Left colon (tissue), 2 donors: ENCODE measurements at regions not wholly inside any gene's neighbourhood (a gene's known extent, or its start where the extent isn't known, plus 50 kb on each side); places are given as distances from the start of the nearest gene placed in this dataset.

Experiments used
- ATAC-seq: fragments of 200-7000 bp; cut with Tn5 transposase; one replicate; pipeline ENCODE4 v1.9.1; 2020; ENCODE audit warnings: mild to moderate bottlenecking, moderate library complexity
- DNase-seq, 2 donors: peaks; one replicate each; pipeline ENCODE4 v3.0.0-alpha.2; 2020
- intact Hi-C, 2 donors: fragments of 100-400 bp; cut with DNase I in 1 of 2; cut with micrococcal nuclease in 1 of 2; formaldehyde crosslinking; loops; one replicate each; pipeline versions ENCODE4 v1.11.2 to v1.14.0; 2022; cut with DNase I, micrococcal nuclease
- donor health status: DM: no; HTN: no; CAD: no.
- donor health status: DM: yes; HTN: yes; CAD: no.

DNA sequence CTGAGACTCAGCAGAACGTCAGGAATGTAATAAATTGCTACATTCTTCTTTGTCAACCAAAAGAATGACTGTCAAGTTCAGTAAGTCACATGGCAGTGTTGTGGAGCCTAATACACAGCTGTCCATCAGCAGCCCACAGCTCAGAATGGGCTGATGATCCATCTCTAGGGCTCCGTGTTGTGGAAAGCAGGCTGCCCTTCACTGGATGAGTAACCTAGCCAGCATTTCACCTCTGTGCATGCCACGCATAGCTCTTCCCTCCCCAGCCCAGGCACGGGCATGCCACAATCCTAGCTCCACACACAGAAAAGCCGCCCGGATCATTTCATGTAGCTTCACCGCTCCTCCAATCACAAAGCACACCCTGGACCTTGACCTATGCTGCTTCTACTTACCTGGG, 878.0 kb upstream of the TMEM132C start:
- intact Hi-C loops, result no loop called here
- no peak for ATAC-seq
- no peak for DNase-seq

DNA sequence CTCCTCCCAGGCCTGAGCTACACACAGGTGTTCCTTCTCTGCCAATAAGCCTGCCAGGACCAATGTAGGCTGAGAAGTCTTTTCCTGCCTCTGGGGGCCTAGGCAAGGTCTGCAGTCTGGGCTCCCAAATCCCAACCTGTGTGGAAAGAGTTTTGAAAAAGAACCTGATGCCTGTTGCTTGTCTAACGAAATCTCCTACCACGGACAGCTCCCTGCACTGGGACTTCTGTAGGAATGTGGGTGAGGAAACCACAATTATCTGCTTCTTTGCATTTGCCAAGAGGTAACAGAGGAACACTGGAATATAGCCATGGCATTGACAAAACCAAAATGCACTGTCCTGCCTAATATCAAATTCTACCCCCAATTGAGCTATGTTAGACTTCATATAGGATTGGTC, 877.0 kb upstream of the TMEM132C start:
- intact Hi-C loops, result no loop called here
- DNase-seq (no peak), ATAC-seq (no peak)

DNA sequence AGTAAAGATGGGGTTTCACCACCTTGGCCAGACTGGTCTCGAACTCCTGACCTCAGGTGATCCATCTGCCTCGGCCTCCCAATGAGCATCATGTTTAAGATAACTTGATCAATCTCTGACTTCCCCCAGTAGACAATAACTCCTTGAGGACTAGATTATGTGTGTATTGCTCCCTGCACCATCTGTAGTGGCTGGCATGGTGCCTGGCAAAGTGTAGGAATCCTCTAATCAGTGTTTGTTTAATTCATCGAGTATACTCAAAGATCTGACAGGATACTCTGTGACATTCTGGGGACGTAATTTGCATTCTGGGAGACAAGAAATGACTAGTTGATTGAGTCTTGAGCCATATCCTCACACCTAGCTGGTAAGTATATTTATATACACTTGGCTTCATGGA, 873.5 kb upstream of the TMEM132C start:
- DNase-seq (no peak), ATAC-seq (no peak)
- intact Hi-C loops, result no loop called here

DNA sequence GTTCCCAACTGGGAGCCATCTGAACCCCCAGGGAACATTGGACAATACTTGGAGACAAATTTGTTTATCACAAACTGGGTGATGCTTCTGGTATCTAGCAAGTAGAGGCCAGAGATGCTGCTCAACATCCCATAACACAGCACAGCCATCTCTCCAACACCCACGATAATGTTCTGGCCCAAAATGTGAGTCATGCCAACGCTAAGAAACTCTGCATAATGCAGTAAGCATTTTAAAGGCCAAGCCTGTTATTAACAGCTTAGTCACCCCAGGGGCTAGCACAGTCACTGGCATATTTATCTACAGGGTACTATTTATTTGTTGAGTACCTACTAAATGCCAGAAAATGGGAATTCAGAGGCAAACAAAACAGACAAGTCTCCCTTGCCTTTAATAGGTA, 873.1 kb upstream of the TMEM132C start:
- intact Hi-C loops, result no loop called here
- DNase-seq, result no peak
- no peak for ATAC-seq

DNA sequence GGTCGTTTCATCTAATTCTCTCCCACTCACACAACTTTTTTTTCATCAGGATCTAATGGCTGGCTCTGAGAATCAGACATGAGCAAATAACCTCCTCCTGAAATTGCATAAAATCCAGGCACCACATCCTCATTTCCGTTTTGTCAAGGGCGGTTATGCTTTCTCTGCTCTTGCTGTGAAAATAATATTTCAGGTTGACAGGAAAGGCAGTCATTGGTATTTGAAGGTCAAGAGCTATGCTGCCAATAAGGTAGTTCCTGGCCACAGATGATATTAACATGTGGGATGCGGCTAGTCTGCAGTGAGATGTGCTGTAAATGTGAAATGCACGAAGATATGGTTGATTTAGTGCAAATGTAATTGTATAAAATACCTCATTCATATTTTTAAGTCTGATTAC, 870.2 kb upstream of the TMEM132C start:
- ATAC-seq, result no peak
- DNase-seq, result no peak

DNA sequence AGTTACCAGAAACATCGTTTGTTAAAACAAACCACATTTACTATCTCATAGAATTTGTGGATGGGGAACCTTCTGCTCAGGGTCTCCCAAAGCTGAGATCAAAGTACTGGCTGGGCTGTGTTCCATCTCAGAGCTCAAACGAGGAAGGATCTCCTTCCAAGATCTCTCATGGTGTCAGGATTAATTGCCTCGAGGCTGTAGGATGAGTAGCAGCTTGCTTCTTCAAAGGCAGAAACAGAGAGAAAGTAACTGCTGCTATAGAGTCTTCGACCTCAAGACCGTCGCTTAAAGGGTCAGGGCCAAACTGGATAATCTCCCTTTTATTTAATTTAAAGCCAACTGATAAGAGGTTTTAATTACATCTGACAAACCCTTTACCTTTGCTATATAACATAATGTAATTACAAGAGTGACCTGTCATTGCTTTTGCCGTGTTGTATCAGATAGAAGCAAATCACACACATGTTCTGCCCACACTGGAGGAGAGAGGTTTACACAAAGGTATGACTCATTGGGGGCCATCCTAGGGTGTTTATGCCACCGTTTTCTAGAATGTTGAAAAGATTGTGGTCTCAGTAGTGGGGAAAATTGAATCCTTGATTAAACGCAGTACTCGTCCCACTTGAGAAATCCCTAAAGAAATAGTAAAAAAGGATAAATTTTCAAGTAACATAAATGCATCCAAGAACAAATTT, 868.8 kb upstream of the TMEM132C start:
- ATAC-seq, result no peak
- DNase-seq, result no peak
- intact Hi-C loops, result no loop called here

More for the DNA sequence above, 870.2 kb upstream of the TMEM132C start:
- intact Hi-C loops, result no loop called here

DNA sequence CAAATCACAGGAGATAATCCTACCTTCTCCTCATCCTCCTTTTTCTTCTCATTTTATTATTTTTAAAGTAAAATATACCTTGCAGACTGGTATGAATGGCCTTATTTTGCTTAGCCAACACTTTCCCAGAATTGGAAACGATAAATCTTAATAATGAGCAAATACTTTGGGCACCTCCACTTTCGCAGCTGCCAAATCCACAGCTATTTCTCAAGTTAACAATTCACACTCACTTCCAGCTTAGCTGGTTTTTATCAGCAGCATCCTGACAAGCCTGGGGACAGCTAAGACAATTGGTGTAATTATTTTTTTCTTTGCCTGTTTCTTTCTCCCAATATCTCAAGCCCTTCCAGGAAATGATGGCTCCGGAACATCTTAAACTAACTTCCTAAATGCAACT, 867.5 kb upstream of the TMEM132C start:
- intact Hi-C loops, result no loop called here
- no peak for DNase-seq
- ATAC-seq, result no peak

DNA sequence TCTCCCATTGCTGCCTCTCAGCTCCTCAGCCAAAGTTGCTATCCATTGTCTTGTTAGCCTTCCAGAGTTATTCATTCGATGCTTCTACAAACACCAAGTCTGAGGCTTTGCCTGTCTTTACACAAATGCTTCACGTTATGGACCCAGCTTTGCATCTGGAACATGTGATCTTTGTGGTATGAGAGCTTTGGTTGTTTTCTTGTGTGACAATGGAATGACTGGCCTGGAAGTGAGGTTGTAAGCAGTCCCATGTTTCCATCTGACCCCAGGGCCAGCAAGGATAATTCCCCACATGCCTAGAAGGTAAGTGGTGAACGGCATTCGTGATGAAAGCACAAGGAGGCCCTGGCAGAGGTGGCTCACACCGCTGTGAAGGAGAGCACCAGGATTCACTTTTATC, 866.7 kb upstream of the TMEM132C start:
- intact Hi-C loops, result no loop called here
- ATAC-seq (no peak), DNase-seq (no peak)

DNA sequence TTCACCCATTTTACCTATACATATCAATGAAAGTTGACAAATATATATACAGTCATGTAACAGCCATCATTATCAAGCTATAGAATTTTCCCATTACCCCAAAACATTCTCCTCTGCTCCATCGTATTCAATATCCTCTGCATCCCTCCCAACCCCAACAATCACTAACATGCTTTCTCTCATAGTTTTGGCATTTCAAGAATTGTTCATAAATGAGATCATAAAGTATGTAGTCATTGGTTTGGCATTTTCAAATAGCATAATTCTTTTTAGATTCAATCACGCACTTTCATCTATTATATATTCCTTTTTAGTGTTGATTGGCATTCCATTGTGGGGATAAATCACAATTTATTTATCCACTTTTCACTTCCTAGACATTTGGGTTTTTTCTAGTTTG, 866.0 kb upstream of the TMEM132C start:
- no peak for DNase-seq
- ATAC-seq, result no peak
- intact Hi-C loops, result no loop called here

DNA sequence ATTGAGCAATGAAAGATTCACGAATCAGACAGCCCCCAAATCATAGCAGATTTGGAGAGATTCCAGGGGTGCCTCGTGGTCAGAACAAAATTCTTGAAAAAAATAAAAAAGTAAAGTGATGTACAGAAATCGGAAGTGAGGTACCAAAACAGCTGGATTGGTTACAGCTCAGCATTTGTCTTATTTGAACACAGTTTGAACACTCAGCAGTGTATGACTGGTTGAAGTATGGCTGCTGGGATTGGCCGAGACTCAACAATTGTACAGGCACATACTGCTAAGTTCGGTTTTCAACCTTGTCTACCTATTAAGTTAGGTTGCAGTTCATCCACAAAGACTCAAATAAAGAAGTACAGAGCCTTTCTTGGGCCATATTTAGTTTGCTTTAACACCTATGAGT, 865.4 kb upstream of the TMEM132C start:
- ATAC-seq, result no peak
- intact Hi-C loops, result no loop called here

DNA sequence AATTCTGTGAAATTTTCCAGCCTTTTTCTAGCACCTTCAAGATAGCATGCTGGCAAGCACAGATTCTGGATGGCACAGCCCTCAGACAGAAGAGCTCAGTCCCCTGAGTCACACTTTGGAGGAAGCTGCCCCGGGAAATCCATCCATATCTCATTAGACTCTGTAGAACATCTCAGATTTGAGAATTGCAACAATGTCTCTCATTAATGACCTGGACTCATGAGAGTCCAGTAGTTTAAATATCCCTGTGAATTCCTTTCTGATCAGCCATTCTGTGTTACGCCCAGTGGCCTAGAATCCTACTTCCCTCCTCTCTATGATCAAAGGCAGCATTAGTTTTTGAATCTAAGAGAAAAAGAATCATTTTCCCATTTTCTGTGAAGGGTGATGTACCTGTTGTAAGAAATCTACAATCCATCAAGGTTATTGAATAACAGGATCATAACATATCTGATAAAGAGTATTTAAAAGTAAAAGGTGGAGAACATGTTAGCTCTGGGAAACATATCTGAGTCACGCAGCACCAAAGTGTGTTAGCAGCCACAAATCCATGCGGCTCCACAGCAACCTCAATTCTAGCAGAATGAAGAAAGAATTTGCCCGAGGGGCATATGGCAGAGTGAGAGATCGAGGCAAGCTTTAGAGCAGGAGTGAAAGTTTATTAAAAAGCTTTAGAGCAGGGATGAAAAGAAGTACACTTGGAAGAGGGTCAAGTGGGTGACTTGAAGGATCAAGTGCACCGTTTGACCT, 855.6 kb upstream of the TMEM132C start:
- ATAC-seq (no peak), DNase-seq (no peak)
- intact Hi-C loops, result no loop called here

More for the DNA sequence above, 865.4 kb upstream of the TMEM132C start:
- DNase-seq, result no peak

DNA sequence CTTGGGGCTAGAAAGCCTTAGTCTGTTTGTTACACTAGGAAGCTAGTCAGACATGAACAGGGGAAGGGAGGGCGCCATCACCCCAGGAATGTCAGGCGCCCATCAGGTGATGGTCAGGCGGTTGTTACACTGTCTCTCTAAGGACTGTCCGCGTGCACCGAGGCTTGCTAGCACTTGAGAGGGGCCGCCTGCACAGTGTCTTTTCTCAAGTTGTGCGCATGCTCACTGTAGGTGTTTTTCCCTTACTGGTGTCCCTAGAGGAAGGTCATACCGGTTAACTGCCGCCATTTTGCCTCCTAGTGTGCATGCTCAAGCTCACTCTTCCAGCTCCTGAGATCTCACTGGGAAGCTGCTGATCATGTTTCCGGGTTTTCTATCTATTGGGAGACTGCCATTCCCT, 855.0 kb upstream of the TMEM132C start:
- intact Hi-C loops, result no loop called here
- no peak for ATAC-seq
- no peak for DNase-seq

DNA sequence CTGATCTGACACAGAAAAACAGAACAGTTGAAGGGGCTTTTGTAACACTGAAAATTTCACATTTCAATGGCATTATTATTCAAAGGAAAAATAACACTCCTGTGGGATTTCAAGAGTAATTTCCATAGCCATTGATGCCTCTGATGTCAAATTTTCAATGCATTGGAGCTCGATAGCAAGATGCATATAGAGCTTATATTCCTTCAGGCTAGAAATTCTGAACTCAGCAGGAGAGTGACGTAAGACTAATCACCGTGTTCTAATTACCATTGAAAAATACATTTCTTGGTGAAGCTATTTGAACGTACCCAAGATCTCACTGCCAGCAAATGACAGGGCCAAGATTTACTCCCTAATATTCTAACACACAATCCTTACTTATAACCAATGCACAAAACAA, 854.1 kb upstream of the TMEM132C start:
- intact Hi-C loops, result no loop called here
- DNase-seq (no peak), ATAC-seq (no peak)

DNA sequence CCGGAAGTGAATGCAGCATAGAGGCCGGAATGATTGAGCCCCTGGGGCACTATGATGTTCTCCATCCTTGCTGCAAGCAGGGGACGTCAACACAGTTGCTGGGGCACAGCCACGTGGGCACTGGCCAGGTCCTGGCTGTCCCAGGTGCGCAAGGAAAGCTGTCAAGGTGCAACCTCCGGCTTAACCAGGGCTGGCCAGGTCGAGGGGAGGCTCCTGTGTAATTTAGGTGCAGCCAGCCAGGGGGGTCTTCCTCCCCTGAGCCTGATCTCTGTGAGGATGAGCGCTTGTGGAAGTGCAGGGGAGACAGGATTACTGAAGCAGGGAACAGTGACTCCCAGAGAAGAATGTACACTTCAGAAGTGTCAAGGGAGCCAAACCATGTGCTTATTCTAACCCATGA, 852.8 kb upstream of the TMEM132C start:
- intact Hi-C loops, result no loop called here
- ATAC-seq (no peak), DNase-seq (no peak)

DNA sequence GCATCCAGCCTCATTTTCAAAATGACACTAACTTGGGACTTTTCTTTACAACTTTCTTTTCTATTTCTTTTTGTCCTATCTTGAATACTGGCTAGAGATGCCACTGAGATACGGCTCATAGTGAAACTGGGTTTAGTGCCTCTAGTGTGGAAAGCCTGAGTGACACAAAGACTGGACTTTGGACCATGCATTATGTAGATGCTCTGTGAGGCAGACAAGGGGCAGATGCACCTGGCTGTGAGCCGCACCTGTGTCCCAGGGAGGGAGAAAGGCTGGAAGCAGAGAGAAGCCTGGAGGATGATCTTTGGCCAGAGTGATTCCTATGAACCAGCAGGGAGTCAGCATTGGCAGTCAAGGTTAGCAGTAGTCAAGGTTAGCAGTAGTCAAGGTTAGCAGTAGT, 852.3 kb upstream of the TMEM132C start:
- ATAC-seq, result peak; percentile 50
- intact Hi-C loops, result no loop called here
- no peak for DNase-seq

DNA sequence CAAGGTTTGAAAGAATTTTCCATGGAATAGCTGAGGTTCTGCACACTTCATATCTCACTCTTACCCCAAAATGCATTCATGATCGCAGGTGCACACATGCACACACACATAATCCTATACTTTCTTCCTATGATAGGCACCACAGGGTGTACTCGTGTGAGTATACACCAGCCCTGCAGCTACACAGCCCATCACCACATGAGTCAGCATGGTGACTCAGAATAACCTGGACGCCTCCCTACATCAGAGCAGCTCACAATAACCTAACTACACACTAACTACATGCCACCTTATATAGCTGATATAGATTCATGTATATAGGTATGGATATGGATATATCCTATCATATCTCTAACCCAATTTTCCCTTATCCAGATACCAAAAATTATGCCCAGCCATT, 850.2 kb upstream of the TMEM132C start:
- DNase-seq (no peak), ATAC-seq (no peak)
- intact Hi-C loops, result no loop called here

DNA sequence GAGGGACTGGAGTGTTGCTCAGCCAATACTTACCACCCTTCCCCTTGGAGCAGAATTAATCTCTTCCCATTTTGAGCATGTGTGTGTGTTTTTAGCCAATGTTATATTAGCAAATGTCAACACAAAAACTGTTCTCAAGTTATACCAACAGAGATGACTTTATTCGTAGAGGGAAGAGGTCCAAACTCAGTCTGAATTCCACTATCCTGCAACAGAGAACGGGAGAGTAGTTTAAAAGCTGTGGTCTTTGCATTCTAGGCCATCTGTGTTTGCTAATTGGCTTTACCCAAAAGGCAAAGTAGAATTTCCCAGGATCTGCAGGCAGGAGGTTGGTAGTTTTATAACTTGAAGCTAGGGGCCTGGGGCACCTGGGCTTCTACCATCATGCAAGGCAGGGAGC, 847.9 kb upstream of the TMEM132C start:
- no peak for DNase-seq
- intact Hi-C loops, result no loop called here
- no peak for ATAC-seq

DNA sequence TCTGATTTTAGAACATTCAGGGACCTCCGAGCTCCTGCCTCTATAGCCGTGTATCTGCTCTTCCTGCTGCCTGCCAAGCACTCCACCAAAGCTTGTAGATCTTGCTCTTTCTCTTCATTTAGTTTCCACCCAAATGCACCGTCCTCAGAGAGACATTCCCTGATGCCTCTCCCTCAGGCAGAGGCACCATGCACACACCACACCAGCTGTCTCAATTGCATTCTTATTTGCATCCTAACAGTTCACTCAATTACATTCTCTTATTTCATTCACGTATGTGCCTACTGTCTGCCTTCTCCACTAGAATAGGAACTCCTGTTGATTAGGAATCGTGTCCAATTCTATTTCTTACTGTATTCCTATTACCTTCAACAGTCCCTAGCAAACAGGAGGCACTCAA, 845.4 kb upstream of the TMEM132C start:
- intact Hi-C loops, result no loop called here
- no peak for ATAC-seq
- no peak for DNase-seq

DNA sequence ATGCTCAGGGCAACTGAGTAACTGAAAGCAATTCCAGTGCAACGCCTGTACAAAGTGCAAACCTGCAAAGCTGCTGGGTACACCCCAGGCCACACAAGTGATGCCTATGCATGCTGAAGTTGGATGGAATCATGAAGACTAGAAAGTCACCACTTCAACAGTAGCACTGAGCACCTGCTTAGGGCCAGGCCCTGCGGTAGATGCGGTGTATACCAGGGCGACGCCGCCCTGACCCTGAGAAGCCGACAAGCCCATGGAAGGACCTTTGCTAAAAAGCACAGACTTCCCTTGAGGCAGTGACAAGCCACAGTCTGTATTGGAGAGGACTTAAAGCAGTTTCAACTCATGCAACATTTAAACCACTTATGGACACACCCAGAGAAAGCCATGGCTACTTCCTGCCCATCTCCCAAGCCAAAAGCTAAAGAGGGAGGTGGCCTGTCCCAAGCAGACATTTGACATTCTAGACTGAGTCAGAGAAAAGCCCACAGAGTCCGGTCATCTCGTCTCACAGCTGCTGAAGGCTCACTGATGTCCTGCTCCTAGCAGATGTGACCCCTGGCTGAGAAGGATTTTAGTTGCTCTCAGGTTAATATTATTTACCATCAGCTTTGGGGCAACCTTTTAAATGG, 843.9 kb upstream of the TMEM132C start:
- ATAC-seq, result no peak
- intact Hi-C loops, result no loop called here
- no peak for DNase-seq

DNA sequence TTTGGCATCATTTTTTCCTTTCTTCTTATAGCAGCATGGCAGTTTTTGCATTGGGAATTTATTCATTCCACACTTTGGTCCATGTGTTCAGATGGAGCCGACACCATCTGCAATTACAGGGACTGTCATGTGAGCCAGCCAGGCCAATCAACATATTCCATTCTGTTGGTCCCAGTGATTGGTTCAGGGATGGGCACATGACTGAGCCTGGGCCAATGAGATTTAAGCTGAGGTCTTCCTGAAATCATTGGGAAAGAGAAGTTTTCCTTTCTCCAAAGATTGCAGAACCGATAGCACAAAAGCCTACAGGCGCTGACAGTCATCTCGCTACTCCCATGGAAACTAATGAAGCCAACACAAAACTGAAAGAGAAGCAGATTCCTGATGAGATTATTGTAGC, 841.5 kb upstream of the TMEM132C start:
- no peak for DNase-seq
- no peak for ATAC-seq
- intact Hi-C loops, result no loop called here
